TTC549 (cell line): ENCODE measurements at regions not wholly inside any gene's neighbourhood (a gene's known extent, or its start where the extent isn't known, plus 50 kb on each side); places are given as distances from the start of the nearest gene placed in this dataset.
"Not testable (repeated sequence)": the region's sequence is repeated elsewhere in the genome, so short reads cannot be mapped to it uniquely, and the experiment has no call there.

ENCODE experiments used
- FAIRE-seq: peaks from 2 replicates; lab custom pipeline; 2012; peaks lifted over from hg19 to GRCh38; lab: Jason Lieb, UNC

DNA sequence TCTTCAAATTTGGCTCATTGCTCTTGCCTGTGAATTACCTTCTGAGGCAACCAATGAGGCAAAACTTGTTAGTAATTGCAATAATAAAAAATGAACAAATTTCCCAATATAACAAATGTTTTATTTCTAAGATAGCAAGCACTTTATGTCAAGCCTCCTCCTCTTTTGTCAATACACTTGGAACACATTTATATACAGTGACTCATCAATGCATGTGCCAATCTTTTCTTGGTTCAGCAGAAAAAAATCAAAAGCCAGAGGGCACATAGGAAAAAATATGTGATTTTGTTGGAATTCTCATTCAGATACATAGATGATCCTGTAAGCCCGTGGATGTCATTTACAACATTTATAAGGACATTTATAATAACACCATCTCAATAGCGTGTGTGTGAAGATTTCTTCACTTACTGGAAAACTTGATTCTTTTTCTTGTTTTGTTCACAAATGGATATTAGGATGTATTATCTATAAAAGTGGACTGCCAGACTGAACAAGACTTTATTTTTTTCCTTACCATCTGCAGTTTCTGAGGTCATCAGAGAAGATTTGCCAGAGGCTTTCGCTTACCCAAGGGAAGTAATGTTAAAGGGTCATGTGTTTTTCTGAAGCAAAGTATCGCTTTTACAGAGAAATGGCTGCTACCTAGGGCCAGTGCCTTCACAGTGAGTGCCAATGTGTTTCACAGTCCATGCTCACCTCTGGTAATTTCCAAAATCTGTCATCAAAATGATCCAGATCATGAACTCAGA, 645.7 kb upstream of the PTBP2 start:
- FAIRE-seq: no peak

DNA sequence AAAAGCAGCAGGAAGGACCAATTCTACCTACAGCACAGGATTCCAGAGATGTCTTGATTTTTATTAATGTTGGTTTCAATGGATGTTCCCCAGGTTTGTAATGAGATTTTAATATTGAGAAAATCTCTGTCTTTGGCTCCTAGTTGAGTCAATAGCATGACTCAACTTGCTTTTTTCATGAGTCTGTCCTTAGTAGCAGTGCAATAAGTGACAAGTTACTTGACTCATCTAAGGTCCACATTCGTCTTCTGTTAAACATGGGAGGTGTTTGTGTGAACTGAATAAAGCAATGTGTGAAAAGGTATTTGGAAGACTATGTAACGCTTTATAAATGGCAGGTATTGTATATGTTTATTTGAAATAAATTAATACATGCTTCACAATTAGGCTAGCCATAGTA, 645.0 kb upstream of the PTBP2 start:
- FAIRE-seq: no peak

DNA sequence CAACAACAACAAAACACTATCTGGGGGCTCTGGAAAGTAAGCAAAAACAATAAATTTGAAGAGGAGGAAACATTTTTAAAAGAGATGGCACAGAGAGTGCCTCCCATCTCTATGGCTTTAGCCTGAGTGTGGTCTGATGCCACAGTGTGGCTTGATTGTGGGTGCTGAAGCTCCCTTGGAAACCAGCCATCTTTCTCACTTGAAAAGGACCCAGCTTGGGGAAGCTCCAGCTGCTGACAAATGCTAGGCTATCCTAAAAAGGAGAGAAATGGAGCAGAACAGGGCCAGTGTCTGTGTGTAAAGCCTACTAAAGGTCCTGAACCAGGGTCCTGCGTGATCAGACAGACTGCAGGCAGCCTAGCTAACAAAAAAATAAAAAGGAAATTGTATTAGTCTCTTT, 642.0 kb upstream of the PTBP2 start:
- no peak for FAIRE-seq

DNA sequence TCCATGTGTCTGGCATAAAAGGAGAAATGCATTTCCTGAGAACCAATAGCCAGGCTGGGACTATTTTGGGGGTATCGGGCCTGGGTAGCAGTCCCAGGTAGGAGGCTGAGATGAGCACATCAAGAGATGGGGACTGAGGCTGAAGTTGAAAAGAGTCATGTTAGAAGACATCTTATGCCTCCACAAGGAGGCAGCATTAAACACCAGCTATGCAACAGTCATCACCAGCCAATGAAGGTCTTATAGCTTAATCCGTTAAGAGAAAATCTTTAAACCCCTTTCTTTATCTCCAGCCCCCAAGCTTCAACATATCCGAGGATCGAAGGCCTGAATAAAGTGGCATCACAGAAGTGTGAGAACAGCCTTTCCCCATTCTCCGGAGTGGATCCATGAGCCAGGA, 640.7 kb upstream of the PTBP2 start:
- no peak for FAIRE-seq

DNA sequence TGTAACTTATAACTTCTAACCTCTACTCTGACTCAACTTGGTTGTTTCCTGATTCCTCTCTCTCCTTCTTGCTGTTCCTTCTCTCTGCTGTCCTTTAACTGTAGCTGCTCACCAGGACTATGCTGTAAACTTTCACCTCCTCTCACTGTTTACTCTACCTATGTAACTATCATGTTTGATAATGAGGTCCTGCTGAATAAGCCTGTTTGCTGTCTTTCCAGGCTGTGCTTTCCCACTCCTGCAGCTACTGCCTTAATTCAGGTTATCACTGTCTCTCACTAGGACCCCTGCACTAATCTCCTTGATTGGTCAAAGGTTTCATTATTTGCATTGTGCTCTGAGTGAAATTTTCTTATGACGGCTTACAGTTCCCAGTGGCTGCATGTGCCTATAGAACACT, 633.9 kb upstream of the PTBP2 start:
- FAIRE-seq: no peak

DNA sequence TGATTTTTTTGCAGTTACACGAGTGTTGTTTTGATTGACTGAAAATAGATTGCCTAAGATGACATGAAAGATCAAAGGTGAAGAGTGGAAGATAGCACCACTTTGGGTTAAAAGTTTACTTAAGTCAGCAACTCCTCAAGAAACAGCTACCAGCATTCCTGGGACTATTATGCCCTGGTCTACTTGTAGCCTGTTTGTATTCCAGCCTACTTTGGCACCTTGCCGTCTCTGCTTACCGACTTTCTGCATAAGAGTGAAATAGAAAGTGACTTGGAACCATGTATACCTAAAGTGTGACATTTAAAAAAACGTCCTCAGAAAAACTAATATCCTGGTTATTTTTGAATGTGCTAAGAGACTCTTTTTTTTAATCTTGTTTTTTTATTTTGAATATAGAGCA, 631.5 kb upstream of the PTBP2 start:
- no peak for FAIRE-seq

DNA sequence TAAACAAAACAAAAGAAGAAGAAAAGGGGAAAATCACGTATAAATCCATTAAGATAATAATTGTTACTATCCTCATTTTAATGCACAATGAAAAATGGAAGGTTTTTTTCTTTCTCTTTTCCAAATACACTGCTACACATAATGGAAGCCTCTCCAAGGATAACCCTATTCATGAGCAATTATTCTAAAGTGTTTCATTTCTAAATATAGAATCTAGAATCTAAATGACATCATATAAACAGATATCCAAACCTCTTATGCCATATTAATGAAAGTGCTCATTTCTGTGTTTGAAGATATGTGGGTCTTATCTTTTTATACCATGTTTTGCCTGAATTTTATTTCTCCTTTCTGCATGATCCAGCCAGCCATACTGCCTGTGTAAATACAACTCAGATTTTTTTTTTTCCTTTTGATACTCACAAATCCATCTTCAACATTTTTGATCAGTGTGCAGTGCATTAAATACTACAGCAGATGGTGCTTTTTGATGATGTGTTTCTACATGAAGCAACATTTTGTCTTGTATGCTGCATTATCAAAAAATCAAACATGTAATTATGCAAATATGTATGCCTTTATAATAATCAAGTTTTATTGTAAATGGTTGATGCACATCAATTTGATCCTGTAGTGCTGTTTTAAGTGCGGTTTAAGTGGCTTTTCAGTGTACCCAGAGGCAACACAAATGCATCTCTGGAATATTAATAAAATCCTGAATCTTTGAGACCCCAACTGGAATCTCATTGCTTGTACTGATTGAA, 625.6 kb upstream of the PTBP2 start:
- FAIRE-seq: no peak

DNA sequence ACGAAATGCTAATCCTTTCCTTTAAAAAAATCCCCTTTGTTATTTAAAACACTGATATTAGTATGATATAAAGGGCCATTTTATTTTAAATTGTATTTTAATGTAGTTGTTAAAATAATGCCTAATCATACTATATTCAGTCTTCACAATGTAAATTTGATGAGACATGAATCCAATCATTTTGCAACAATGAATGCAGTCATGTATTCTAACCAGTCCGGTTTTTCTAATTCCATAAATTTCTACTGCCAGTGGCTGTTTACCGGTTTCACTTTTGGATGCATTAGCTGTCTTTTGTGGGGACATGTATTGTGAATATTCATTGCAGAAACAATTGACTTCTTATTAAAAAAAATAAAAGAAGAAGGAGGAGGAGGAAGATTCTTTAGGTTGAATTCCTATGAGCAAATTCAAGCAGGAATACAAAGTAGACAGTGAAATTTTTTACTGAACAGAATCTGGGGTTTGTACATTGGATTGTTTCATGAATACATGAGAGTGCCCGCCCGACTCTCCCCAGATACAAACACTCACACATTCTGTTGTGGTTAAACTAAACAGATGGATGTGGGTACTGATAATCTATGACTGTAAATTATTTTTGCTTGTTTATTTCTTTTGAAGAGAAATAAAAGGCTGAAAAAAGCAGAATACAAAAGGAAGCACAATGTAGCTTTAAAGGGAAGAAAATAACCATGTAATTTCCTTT, 624.8 kb upstream of the PTBP2 start:
- FAIRE-seq: no peak

DNA sequence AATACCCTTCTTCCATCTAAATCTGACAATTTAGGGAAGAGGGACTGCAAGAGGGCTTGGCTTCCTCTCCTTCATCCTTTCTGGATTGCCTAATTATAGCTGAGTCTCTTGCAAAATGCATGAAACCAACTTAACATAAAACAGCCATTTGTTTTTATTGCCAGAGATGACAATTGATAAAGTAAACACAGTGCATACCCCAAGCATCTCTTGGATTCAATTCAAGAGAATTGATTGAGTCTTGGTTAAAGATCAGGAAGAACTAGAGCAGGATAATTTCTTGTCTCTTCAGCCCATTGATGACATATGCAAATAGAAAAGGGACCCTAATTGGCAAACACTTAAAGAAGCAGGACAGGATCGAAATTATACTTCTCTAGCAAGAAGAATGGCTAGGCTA, 617.1 kb upstream of the PTBP2 start:
- FAIRE-seq: no peak

DNA sequence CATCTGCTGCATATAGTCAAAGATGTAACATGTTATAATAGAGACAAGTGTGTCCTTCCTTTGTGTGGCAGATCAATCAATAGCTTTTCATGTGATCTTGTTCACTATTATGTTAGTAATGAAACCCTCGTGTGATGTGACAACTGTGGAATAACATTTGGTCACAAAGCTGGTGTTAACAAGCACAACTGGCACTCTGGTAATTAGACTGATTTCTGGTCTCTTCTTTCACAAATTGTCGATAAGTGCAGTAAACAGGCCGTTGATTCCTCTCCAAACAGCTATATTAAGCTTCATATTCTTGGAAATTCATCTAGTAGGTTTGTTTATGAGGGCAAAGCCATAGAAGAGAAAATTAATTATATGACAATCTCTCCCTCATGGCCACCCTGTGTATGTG, 616.7 kb upstream of the PTBP2 start:
- FAIRE-seq: no peak

DNA sequence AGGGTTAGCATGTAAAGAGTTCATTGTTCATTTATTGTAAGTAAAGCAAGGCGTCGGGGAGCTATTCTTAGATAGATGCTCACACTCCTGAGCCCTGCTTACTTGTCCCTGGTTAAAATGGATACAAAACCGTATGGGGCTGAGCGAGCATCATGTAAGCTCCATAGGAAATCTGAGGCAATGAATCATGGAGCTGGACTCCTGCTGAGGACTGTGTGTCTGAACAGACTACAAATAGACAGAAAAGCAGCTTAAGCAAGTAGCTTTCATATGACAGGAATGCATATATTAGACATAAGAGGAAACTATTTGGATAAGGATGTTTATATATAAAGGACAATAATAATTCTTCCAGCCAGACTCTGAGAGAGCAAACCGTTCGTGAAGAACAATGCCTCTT, 604.9 kb upstream of the PTBP2 start:
- no peak for FAIRE-seq

DNA sequence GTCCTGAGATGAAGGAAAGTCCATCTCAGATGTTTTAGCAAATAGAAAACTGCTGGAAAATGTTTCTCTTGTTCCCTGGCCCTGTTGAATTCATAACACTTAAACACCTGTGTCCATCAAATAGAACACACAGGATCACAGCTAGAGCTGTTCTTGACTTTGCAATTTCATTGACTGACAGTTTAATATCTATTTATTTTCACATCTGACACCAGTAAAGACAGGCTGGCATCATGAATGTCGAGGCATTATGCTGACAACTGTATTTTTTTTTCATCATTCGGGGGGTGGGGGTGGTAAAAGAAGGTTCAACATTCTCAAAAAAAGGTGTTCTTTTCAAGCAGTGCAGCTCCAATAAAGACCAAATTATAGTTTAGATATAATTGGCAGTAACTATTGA, 591.2 kb upstream of the PTBP2 start:
- FAIRE-seq: no peak

DNA sequence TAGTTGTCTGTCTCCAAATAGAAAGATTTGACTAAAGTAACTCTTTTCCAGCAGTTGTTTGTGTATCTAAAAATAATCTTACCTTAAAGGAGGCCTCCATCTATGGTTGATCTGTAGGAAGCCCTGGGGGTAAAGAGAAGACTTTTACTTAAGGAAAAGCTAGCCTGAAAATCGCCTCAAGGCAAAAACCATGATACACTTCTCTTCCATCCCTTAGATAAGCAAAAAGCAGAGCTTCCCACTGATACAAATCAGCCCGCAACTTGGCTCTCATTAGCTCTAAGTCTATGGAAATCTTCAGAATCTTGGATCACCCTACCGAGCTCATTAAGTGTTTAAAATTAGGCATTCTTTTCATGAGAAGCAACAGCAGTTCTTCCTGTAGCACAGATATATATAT, 576.9 kb upstream of the PTBP2 start:
- no peak for FAIRE-seq

DNA sequence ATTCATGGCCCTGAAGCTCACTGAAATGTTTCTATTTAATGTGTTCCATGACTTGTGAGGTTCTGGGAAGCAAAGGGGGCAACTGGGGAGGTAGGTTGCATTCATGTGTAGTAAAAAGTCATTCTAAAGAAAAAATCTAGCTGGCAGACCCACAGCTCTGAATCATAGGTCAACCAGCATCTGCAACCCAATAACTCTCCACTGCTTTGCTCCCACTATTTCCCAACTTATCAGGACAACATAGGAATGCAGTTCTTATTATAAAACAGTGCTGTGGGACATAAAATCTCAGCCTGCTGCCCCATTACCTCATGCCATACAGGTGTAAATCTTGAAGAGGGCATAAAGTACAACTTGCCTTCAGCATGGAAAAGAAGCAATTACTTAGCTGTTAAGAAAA, 576.1 kb upstream of the PTBP2 start:
- no peak for FAIRE-seq

DNA sequence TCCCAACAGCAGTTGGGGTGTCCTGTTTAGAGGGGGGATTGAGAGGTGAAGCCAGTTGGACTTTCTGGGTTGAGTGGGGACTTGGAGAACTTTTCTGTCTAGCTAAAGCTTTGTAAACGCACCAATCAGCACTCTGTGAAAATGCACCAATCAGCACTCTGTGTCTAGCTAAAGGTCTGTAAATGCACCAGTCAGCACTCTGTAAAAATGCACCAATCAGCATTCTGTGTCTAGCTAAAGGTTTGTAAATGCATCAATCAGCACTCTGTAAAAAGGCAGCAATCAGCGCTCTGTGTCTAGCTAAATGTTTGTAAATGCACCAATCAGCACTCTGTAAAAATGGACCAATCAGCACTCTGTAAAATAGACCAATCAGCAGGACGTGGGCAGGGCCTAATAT, 568.6 kb upstream of the PTBP2 start:
- not testable (repeated sequence) for FAIRE-seq

DNA sequence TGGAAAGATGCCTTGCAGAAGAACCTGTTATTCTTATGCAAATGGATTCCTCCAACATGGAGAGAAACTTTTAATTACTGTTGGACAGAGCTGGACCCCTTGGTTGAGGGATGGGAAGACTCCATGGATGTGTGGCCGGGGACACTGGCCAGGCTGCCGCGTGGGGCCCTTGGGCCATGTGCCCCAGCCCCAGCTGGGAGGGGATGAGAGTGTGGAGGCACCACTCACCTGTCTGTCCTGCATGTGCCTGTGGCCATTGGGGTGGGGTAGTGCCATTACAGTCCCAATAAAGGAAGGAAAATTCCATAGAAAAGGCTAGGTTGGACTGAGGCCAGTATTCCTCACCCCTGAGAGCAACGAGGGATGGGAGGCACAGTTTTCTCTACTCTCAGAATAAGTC, 564.5 kb upstream of the PTBP2 start:
- no peak for FAIRE-seq

DNA sequence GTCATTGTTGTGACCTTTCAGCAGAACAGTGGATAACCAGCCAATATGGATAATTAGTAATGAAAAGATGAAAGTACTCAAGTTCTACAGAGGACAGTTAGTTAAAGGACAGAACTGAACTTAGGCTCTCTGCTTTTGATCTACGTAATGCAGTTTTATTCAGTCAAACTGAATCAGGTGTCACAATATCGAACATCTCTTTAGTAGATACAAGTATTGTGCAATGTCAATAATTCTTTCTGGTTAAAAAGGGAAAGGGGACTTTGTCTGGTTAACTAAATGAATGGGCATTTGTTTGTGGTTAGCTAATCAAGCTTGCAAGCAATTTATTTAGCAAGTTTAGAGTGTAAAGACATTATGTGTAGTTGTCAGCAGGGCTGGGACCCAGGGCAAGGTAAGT, 562.2 kb upstream of the PTBP2 start:
- FAIRE-seq: no peak

DNA sequence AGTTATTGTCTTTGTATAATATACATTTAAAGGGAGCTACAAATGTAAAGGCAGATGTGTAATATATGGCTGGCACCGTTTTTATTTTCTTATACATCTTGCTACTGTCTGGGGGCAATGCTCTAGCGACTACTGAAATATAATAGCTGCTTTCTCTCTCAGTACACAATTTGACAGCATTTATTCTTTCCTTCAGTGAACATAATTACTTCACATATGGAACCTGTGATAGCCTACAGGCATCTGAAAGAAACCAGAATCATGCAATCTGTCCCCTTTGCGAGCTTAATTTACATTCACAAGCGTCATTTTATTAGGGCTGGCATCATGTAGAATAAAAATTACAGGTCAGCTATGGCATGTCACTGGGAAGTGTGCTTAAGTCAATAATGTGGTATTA, 557.5 kb upstream of the PTBP2 start:
- FAIRE-seq: no peak

DNA sequence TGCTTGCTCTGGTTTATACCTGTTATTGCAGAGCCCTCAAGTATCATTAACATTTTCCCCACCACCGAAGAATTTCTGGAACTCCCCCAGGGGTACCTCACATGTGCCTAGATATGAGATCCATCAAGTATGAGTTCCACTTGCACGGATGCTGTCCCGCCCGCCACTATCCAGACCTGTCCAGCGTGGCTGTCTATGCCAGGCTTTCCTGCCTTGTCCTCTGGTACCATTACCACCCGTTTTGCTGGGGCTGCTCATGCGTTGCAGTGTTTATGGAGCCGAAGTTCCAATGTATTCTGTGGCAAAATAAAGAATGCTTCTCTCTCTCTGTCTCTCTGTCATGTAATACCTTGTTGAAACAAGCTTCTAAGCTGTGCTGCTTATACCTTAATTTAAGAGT, 543.5 kb upstream of the PTBP2 start:
- FAIRE-seq: no peak

DNA sequence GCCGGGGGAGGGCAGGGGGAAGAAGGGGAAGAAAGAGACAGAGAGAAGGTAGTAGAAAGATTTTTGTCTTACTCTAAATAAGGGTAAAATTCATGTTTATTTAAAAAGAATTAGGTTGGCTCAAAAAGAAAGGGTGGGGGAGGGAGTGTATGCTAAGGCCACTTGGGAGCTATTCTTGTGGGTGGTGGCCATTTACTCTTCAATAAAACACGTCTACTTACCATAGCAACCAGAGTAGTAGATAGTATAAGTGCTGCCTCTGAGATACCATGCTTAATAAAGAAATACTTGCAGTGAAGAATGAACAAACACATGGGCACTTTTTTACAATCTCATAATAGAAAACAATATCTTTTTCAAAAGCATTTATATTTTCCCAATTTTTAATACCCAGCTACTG, 538.1 kb upstream of the PTBP2 start:
- FAIRE-seq: no peak

DNA sequence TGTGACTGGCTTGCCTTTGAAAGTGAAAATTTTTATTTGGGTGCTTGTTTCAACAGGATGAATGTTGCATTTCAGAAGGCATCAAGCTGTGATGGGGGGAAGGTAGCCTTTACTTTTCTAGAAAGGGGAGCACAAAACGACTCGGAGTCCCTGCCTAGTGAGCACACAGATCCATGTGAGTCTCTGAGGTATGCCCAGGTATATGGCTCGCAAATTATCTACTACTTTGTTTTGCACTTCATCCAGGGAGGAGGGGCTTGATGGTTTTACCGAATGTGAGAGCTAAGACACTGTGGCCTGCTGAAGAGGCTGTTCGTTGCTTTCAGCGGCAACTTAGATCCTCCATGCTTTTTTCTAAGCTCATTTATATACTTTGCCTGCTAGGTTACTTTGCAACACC, 537.7 kb upstream of the PTBP2 start:
- no peak for FAIRE-seq

DNA sequence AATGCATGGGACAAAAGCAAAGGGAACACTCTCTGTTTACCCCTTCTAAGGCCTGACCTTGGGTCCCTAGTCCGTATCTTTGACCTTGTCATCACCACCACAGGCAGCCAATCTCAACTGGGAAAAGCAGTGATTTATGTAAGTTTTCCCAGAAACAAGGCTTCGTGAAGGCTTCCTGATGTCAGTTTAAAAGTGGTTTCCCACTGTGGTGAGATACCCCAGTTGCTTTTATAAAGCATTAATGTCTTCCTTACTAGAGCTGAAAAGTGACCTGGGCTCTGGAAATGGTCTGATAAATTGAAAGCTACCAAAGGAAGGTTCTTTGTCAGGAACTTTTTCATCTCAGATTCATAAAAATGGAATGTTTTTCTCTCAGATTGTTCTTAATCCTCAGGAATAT, 536.4 kb upstream of the PTBP2 start:
- no peak for FAIRE-seq

DNA sequence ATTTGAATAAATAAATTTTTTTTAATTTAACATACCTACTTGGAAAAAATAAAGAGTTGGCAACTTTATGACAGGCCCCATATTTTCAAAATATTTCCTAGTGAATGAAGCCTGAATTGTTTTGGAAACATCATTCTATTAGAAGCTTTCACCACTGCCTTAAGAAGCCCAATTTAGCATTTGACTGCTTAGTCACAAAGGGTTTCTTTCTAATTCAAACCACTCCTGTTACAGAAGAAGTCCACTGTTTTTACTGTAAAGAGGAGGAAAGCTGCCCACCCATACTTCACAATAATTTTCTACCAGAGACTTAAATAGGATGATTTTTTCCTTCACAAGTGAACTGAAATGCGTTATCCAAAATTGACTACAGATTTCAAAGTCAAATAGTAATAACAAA, 534.6 kb upstream of the PTBP2 start:
- FAIRE-seq: no peak

DNA sequence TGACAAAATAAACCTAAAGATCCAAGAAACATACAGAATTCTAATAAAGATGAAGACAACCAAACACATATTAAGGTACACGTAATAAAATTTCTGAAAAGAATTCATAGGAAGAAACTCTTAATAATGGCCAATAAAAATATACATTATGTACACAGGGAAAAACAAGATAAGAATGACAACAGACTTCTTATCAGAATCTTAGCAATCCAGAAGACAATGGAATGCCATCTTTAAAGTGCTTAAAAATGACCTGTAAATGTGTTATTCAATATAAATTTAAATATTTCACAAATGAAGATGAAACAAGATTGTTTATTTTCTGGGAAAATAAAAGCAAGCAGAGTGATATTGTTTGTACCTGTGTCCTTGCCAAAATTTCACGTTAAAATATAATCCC, 530.4 kb upstream of the PTBP2 start:
- no peak for FAIRE-seq
